NCI-H1105 treated with DMSO at 0.1 percent for 48 hours (cell line): ENCODE measurements at regions not wholly inside any gene's neighbourhood (a gene's known extent, or its start where the extent isn't known, plus 50 kb on each side); places are given as distances from the start of the nearest gene placed in this dataset.

Source experiments
- DNase-seq: peaks from one replicate; lab custom pipeline; 2025; lab: John Stamatoyannopoulos, UW

DNA sequence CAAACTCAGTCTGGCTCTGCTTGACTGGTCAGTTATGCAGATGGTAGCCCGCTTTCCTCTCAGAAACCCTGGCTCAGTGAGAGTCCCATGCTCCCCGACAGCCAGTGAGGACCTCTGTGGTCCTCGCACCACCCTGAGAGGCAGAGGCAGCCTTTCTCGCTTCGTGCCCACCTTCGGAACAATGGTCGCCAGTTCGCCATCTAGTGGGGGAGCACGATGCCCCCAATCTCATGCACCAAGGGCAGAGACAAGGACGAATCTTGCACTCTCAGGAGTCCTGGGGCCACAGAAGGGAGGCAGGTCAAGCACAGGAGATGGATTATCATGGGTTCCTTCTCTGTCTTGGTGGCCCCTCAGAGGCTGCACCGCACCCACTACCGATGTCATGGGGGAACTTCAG is 75.2 kb downstream of the RHCG start:
- DNase-seq, result no peak

DNA sequence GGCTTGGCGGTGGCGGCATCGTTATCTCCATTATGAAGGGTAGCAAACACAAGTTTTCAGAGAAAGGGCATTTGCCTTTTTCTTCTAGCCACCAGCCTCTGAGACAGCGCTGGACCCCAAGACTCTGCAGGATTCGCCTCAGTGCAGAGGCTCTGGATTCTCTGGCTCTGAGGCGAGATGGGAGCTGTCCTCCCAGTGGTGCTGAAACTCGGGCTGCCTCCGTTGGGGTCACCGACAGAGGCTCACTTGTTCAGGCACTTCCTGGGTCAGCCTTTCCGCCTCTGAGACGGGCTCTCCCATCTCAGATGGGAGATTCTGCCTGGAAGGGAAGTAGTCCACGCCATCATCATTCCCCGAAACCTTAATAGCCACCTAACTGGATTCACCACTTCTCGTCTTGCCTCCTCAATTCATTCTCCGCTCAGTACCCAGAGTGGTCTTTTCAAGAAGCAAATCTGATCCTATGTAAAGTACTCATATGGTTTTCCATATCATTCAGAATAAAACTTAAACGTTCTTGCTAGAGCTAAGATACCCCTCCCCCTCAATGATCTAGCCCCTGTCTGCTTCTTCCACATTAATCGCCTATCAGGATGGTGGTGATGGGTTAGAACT is 76.9 kb downstream of the RHCG start:
- DNase-seq, result no peak

GRCh38 chr15:89417206-89417725 is 79.1 kb downstream of the RHCG start:
- DNase-seq, result no peak

DNA sequence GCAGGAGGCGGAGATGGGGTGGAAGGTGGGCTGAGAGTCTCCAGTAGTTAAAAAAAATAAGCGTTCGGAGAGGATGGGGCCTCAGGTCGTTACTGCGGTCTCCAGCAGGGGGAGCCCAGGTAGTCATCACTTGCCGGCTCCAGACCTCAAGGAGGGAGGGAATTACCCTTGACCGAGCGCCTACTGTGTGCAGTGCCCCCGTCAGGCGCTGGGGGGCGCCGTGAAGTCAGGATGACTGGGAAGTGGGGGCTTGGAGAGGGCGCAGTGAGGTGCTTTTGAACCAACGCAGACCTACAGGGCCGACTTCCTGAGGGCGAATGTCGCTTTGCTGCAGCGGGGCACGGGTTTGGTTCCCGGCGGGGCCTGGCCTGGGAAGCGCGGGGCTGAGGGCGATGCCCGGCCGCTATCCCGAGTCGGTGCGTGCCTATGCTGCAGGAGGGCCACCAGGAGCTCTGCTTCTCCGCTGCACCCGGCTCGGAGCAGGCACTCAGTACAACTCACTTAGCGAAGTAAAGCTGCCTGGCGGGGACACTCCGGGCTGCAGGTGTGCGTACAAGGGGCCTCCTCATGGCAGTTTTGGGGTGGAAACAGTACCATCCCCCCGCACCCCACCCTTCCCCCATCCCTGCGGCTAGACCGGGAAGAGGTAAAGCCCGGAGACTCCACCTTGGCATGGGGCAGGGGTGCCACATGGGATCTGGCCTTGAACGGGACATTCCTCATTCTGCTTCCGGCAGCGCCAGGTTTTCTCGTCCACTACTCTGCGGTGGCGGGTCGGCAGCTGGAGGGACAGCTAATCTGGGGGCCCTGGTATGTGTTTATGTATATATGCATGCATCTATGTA is 79.8 kb downstream of the RHCG start:
- peak; percentile 43 for DNase-seq

DNA sequence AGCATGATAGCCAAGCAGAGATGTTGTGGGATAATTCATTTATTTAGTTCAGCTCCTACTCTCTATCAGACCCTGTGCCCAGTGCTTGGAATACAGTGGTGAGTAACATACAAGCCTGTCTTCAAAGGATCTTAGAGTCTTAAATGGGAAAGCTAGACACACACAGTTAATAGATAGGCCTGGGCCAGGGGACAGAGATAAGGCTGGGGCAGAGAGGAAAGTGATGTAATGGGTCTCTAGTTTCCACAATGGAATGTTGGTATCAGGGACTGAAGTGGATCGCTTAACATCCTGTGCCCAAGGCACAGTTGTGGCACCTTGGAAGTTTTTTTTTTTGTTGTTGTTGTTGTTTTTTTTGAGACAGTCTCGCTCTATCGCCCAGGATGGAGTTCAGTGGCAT is 79.9 kb upstream of the POLG start:
- DNase-seq, result no peak

DNA sequence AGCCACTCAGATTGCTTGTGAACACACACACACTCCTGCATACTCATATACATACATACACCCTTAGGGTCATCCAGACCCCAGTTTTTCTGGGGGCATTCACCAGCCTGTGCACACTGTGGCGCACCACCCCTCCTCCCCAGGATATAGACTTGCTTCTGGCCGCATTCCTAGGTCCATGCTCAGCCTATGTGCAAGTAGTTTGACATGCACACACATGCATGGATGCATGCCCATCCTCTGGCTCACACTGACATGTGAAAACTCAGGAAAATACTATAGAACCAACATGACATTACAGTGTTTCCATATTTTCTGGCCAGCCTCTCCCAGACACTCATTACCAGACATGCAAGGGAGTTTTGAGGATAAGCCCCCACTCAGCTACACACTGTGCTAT is 79.3 kb upstream of the POLG start:
- no peak for DNase-seq

GRCh38 chr15:89412905-89413411 is 78.3 kb upstream of the POLG start:
- no peak for DNase-seq

DNA sequence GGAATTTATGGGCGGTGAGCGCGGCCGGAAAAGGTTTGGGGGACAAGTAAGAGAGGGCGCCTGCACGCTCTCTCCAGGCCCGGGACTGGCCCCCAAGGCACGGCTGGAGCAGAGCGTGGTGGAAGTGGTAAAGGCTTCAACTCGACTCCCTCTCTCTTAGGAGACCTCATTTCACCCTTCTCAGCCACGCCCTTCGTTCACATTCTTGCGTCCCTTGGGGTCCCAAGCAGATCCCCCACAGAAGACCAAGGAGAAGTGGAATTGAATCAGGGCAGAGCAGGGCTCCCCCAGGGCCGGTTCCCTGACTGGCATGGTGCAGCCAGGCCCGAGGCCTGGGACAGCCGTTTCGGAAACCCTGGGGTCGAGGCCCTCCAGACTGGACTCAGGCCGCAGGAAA is 75.4 kb upstream of the POLG start:
- no peak for DNase-seq

GRCh38 chr15:89409184-89410038 is 74.8 kb upstream of the POLG start:
- DNase-seq, result no peak

DNA sequence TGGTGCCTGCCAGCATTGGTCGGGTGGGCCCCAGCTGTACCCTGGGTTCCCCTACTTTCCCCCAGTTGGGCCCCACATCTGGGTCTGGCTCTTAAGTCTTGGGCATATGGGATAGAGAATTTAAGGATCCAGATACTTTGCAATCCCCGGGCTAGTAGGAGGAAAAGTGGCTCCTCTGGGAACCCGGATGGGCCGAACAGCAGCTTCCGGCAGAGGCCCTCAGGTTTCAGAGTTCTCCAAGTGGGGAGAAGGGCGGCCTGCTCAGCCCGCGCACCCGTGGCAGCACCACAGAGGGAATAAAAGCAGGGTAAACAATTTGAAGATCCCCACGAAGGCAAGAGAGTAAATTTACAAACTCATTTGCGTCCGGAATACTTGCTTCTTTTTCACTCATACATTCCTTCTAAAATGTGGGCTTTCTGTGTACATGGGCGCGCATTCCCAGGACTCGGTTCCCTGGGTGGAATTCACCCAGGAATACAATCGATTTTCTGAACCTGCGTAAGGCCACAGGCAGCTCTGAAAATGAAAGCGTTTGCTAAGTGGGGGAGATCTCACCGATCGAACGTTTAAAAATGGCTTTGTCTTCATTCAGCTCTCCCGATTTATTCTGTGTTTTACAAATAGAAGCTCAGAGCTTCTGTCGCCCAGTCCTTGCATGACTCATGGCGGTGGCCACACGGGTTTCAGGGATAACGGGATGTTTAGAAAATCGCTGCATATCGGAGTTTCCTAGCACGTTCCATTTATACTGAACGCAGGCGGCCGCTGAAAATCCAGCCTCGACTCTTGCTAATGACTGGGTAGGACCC is 74.0 kb upstream of the POLG start:
- no peak for DNase-seq

DNA sequence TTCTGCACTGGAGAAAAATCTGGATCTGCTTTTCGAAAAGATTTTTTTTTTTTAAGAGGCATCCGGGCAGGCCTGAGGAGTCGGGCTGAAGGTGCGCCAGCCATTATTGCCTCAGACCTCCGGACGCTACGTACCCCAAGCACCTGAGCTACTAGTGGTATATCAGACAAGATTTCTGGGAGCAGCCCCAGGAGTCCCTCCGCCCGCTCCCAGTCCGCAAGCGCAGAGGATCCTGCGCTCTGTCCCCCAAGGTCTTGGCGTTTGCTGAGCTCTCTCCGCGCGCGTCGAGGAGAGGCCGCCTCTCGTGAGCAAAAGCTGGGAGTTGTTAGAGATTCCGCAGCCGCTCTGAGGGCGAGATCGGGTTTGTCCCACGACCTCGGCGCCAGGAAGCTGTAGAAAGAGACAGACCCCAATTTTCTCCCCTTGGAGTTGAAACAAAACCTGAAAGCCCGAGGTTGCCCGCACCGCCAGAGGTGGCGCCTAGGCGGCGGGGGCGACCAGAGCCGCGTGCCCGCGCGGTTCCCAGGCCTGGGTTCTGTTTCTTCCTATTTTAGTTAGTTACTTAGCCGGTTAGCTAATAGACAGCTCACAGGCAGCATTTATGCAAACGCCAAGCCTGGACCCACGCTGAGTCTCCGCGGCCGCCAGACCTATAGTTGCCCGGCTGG is 72.5 kb upstream of the POLG start:
- no peak for DNase-seq

GRCh38 chr15:89406218-89406939 is 71.8 kb upstream of the POLG start:
- no peak for DNase-seq

- no peak for DNase-seq
Observed at GRCh38 chr15:89405494-89405893, 70.9 kb upstream of the POLG start.

GRCh38 chr15:89404023-89404422 is 69.4 kb upstream of the POLG start:
- DNase-seq, result no peak

DNA sequence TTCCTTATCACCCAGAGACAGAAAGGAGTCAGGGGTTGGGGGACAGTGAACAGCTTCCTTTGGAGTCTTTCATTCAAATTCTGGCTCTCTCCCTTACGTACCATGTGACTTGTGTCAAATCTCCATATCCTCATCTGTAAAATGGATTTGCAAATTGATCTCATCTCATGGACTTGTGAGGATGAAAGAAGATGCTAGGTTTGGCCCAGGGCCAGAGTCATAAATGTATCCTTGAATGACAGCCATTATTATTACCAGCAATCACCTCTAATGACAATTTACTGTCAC is 67.8 kb upstream of the POLG start:
- no peak for DNase-seq

DNA sequence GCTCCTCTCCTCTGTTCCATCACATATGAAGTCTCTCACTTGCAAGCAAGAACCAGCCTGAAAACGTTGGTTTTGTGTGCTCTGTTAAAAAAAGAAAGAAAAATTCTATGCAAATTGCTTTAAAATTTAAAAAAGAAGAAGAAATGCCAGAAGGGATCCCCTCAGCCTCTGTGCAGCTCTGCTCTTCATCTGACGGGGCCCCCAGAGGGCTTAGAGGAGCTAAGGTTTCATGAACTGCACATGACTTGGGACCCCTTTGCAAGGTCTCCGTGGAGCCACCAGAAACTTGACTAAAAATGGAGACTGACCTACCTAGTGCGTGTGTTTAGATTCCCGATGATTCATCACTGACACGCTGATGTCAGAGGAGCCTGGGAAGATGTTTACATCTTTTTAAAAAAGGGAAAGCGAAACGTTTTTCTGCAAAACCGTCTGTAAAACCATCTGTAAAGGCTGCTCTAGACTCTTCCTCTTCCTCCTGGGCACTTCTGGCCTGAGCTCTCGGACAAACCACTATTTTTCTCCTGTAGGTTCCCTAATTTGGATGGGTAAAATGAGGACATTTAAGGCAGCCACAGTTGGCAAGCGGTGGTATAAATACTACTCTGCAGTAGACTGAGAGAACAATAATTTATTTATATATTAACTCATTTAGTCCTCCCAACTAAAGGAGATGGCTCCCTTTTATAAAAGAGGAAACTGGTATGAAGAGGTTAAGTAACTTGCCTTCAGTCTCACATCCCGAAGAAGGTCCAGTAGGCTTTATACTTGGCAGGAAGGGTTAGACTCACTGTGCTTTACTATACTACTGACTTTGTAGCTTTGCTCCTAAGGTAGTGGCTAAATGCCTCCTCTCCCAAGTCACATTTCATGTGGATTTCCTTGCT is 67.2 kb upstream of the POLG start:
- no peak for DNase-seq

- no peak for DNase-seq
Observed at GRCh38 chr15:89400782-89401545, 66.3 kb upstream of the POLG start.

GRCh38 chr15:89400116-89400781 is 65.6 kb upstream of the POLG start:
- DNase-seq, result peak; percentile 18
